ENCODE measurements at regions not wholly inside any gene's neighbourhood (a gene's known extent, or its start where the extent isn't known, plus 50 kb on each side); places are given as distances from the start of the nearest gene placed in this dataset.

GRCh38 chr9:95641586-95641985, 124.8 kb upstream of the PTCH1 start:
- no peak for TF ChIP-seq CTCF (IDR thresholded peaks at IDR 0.05)
- no peak for TF ChIP-seq POLR2A (IDR thresholded peaks at IDR 0.05)
